ENCODE measurements at regions not wholly inside any gene's neighbourhood (a gene's known extent, or its start where the extent isn't known, plus 50 kb on each side); places are given as distances from the start of the nearest gene placed in this dataset.

GRCh38 chr5:68080282-68081050 is 135.1 kb upstream of the PIK3R1 start:
- TF ChIP-seq, protein P1, sequence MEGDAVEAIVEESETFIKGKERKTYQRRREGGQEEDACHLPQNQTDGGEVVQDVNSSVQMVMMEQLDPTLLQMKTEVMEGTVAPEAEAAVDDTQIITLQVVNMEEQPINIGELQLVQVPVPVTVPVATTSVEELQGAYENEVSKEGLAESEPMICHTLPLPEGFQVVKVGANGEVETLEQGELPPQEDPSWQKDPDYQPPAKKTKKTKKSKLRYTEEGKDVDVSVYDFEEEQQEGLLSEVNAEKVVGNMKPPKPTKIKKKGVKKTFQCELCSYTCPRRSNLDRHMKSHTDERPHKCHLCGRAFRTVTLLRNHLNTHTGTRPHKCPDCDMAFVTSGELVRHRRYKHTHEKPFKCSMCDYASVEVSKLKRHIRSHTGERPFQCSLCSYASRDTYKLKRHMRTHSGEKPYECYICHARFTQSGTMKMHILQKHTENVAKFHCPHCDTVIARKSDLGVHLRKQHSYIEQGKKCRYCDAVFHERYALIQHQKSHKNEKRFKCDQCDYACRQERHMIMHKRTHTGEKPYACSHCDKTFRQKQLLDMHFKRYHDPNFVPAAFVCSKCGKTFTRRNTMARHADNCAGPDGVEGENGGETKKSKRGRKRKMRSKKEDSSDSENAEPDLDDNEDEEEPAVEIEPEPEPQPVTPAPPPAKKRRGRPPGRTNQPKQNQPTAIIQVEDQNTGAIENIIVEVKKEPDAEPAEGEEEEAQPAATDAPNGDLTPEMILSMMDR (IDR thresholded peaks at IDR 0.05; ENCODE audit: low read depth, low read length), result no peak
- H3K4me3 ChIP-seq (ENCODE audit: low read depth, low read length), result no peak overlapping the region
- no peaks in the 10 kb centered on the region for H3K9me3 ChIP-seq (ENCODE audit: severe bottlenecking)
- H3K27me3 ChIP-seq (ENCODE audit: insufficient read depth, low read depth, severe bottlenecking), result no peaks in the 10 kb centered on the region
- H3K27ac ChIP-seq, result no peak overlapping the region
- no peak for DNase-seq
- no peaks in the 10 kb centered on the region for H3K36me3 ChIP-seq

DNA sequence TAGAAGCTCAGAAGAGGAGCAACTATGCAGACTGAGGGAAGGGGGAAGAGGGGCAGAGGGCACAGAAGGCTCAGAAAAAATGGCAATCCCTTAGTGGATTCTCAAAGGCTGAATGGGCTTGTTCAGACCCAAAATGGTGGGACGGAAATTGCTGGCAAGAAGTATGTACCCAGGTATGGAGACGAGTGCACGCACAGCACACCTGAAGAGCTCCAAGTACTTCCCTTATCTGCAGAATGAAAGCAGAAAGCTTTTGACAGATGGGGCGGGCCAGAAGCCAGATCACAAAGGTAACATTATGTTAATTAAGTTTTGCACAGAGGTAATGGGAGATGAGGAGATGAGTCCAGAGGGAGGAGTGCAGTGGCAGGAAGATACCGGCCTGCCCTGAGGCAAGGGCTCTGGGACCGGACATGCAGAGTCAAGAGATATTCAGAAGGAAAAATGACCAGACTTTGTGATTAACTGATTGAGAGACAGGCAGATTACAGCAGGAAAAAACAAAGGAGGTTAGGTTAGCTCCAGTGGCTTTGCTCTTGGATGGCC is 138.1 kb upstream of the PIK3R1 start:
- Histone ChIP-seq H3K4me3 (ENCODE audit: low read depth, low read length) (no peak overlapping the region), H3K27ac (no peak overlapping the region; the same call in 1 of the 2 replicates), H3K27me3 (ENCODE audit: insufficient read depth, low read depth, severe bottlenecking) (no peaks in the 10 kb centered on the region), H3K36me3 (no peaks in the 10 kb centered on the region), H3K9me3 (ENCODE audit: severe bottlenecking) (no peaks in the 10 kb centered on the region)
- TF ChIP-seq, protein P1 (IDR thresholded peaks at IDR 0.05; ENCODE audit: low read depth, low read length), result no peak
- peak; percentile 55 for DNase-seq

GRCh38 chr5:68074633-68075032 is 140.9 kb upstream of the PIK3R1 start:
- H3K9me3 ChIP-seq (ENCODE audit: severe bottlenecking), result no peaks in the 10 kb centered on the region
- TF ChIP-seq, protein P1 (IDR thresholded peaks at IDR 0.05; ENCODE audit: low read depth, low read length), result 0 out of 2 replicates have a peak, but pooled peaks have one; percentile 1
- H3K27me3 ChIP-seq (ENCODE audit: insufficient read depth, low read depth, severe bottlenecking), result no peaks in the 10 kb centered on the region
- H3K4me3 ChIP-seq (ENCODE audit: low read depth, low read length), result no peak overlapping the region
- no peaks in the 10 kb centered on the region for H3K36me3 ChIP-seq
- no peak overlapping the region for H3K27ac ChIP-seq
- DNase-seq, result peak; percentile 12

DNA sequence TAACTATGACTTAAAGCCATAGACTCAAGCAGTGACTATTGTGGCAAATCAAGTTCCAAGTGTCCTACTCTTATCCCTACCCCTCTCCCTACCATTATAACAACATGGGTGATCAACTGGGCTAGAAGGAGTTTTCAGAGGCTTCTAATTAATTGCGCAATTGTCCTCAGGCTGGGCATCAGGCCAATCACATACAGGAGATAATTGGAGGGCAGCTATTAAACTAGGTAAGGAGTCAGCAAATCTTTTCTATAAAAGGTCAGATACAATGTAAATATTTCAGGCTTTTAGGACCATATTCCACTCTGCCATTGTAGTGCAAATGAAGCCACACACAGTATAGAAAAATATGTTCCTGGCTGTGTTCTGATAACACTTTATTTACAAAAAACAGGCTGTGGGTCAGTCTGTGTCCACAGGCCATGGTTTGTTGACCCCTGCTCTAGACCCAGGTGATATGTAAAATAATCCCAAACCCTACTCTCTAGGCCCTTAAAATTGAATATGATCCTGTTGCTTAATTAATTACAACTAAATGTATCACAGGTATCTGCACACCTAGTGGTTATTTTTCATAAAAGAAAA is 141.4 kb upstream of the PIK3R1 start:
- Histone ChIP-seq H3K36me3 (no peaks in the 10 kb centered on the region), H3K4me3 (ENCODE audit: low read depth, low read length) (no peak overlapping the region), H3K27me3 (ENCODE audit: insufficient read depth, low read depth, severe bottlenecking) (no peaks in the 10 kb centered on the region), H3K27ac (no peak overlapping the region), H3K9me3 (ENCODE audit: severe bottlenecking) (no peaks in the 10 kb centered on the region)
- DNase-seq, result no peak
- TF ChIP-seq, protein P1 (IDR thresholded peaks at IDR 0.05; ENCODE audit: low read depth, low read length), result no peak

GRCh38 chr5:68071736-68072135 is 143.8 kb upstream of the PIK3R1 start:
- TF ChIP-seq, protein P1 (IDR thresholded peaks at IDR 0.05; ENCODE audit: low read depth, low read length), result no peak
- DNase-seq, result no peak
- H3K27ac ChIP-seq, result no peak overlapping the region
- H3K27me3 ChIP-seq (ENCODE audit: insufficient read depth, low read depth, severe bottlenecking), result no peaks in the 10 kb centered on the region
- no peaks in the 10 kb centered on the region for H3K36me3 ChIP-seq
- H3K4me3 ChIP-seq (ENCODE audit: low read depth, low read length), result no peak overlapping the region
- no peaks in the 10 kb centered on the region for H3K9me3 ChIP-seq (ENCODE audit: severe bottlenecking)

Measured in WERI-Rb-1 (cell line).